Left renal cortex interstitium (tissue), 4 donors: ENCODE measurements at regions not wholly inside any gene's neighbourhood (a gene's known extent, or its start where the extent isn't known, plus 50 kb on each side); places are given as distances from the start of the nearest gene placed in this dataset.

Source experiments
- DNase-seq, 4 donors: peaks; one replicate each; pipeline ENCODE4 v3.0.0-alpha.2; 2013; ENCODE audit warnings: low read depth in 4 of 4, low spot score in 2 of 4, missing footprints in 1 of 4

DNA sequence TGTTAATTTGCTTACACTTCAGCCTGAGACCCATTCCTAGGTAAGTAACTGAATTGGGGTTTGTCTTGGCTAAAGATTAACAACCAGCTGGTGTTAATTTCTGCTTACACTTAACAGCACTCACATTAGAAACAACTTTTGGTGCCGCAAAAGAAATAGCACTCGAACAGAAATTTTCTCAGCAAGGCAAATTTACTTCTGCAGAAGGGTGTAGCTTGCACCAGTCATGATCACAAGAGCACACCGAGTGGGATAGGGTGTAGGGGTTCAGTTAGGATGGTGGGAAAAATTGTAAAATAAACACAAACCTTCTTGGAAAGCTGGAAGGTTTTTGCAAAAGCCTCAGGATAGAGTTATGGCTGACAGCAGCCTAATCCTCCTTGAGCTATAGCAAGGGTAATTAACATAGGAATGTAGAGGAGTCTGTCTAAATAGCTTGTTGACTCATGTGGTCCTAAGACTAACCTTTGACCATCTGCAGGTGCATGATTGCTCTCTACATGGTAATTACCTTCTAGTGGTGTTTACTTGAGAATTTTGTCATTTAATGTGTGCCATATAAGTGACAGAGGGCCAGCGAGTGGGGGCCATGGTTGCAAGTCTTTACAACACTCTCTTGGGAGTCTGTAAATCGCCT lies 67.8 kb upstream of the CDK13 start:
- no peak for DNase-seq

DNA sequence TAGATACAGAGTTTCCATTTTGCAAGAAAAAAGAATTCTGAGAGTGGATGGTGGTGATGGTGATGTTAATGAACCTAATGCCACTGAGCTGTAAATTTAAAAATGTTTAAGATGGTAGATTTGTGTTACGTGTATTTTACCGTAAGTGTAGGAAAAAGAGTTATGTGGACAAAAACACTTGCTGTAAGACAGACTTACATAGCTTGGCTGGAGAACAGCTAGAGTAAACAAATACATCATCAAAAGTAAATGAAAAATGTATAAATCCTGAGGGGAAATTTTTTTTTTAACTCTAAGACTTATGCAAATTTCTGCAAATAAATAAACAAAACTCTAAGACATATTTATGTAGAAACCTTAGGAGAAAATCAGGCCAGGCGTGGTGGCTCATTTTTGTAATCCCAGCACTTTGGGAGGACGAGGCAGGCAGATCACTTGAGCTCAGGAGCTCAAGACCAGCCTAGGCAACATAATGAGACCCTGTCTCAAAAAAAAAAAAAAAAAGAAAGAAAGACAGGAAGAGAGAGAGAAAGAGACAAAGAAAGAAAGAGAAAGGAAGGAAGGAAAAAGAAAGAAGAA lies 66.2 kb upstream of the CDK13 start:
- DNase-seq = no peak

DNA sequence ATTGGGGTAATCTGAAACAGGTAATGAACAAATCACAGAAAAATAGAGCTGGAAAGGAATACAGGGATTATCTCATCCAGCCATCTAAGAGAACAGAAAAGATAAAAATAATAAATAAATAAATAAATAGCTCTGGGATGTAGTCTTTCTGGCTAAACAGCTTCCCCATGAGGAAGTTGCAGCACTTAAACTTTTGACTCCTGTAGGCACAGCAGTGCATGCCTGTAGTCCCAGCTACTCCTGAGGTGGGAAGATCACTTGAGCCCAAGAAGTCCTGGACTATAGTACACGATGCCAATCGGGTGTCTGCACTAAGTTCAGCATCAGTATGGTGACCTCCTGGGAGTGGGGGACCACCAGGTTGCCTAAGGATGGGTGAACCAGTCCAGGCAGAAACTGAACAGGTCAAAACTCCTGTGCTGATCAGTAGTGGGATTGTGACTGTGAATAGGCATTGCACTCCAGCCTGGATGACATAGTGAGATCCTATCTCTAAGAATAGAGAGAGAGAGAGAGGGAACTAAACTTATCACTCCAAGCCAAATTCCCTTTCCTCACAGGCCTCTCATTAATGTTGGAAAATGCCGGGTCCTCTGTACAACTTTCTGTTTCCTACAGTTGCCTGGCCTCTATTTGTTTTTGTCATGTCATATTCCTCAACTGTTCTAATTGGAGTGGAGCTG lies 61.7 kb upstream of the CDK13 start:
- DNase-seq = no peak

DNA sequence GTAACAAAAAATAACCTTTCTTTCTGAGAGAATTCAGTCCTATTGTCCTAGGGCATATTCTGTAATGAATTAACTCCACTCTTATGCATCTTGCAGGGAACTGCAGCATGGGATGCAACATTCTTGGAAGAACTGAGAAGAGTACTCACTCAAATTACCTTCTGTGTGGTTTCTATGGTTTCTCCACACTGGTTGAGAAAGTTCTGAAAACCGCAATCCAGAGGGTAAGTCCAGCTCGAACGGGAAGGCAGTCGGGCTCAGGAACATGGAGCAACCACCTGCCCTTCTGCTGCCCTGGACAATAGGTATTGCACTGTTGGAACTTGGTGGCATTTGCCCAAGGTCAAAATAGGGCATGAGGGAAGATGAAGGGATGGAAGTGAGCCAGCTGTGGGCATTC lies 59.6 kb upstream of the CDK13 start:
- DNase-seq = no peak

DNA sequence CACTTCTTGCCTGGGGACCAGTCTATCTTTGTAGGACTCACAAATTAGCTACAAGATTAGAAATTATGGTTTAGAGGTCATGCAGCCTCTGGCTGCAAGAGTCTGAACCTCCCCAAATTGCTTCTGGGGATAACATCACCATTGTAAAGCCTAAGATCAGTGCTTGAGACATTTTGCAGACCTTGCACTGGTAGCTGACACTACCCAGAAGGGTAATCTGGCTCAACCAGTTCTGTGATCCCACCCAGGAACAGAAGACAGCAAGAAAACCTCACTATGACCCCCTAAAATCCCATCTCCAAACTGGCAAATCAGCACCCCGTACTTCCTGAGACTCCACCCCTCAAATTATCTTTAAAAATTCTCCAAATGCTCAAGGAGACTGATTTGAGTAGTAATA lies 58.2 kb upstream of the CDK13 start:
- DNase-seq = no peak

DNA sequence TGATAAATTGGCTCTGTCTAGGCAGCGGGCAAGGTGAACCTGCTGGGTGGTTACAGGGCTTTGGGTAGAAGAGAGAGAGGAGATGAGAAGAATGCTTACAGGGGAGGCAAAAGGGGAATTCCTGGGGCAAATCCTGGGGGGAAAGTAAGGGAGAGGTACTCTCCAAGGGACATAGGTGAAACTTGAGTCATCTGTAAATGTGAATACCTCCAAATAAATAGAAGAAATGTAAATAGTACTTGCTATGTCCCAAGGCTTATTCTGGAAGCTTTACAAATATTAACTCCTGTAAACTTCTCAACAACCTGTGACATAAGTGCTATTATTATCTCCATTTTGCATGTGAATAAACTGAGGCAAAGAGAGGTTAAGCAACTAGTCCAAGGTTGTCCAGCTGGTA lies 57.7 kb upstream of the CDK13 start:
- no peak for DNase-seq

DNA sequence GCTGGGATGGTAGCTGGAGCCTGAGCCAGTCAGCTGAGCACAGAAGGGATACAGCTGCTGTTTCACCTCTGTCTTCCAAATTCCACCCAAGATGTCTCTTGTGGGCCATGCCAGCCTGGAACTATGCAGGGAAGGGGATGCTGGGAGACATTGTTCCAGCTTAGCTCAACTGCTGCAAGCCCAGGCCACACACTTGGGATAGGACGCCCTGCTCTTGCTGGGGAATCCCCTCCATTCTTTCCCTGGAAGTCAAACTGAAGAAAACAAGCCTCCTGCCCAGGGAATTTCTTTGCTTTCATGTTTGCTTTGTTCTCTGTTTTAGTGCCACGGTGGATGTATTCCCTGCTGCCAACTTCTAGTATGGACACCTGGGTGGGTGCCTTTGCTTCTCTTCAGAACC lies 55.2 kb upstream of the CDK13 start:
- DNase-seq = no peak

DNA sequence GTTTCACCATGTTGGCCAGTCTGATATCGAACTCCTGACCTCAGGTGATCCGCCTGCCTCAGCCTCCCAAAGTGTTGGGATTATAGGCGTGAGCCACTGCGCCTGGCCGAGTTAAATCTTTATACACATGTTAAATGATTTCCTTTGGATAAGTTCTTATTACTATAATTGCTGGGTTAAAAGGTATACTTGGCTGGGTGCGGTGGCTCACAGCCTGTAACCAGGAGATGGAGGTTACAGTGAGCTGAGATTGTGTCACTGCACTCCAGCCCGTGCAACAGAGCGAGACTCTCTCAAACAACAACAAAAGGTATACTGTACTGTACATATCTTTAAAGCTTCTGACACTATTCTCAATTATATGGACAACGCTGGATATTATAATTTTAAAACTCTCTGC lies 53.2 kb upstream of the CDK13 start:
- no peak for DNase-seq

DNA sequence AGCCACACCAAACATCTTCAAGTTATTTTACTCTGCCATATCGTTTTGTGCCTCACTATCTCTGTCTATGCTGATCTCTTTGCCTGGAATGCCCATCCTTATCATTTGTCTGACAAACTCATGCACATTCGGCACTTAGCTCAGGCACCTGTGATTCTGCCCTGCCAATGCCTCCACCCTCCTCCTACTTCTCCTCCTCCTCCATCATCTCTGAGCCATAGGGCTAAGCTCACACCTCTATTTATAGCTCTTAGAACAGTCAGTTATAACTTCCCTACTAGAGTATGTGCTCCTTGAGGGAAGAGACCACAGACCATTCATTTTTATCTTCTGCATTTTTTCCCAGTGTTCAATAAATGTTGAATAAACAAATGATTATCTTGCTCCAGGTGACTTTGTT lies 51.2 kb upstream of the CDK13 start:
- DNase-seq = no peak
